NCI-H1092 (cell line): ENCODE measurements at regions not wholly inside any gene's neighbourhood (a gene's known extent, or its start where the extent isn't known, plus 50 kb on each side); places are given as distances from the start of the nearest gene placed in this dataset.

Source experiments
- DNase-seq: peaks from one replicate; lab custom pipeline; 2025; lab: John Stamatoyannopoulos, UW

- no peak for DNase-seq
Measured at GRCh38 chr1:165025805-165026204, 330.7 kb downstream of the LMX1A start.

GRCh38 chr1:165014753-165015152 is 341.8 kb downstream of the LMX1A start:
- DNase-seq = no peak

DNA sequence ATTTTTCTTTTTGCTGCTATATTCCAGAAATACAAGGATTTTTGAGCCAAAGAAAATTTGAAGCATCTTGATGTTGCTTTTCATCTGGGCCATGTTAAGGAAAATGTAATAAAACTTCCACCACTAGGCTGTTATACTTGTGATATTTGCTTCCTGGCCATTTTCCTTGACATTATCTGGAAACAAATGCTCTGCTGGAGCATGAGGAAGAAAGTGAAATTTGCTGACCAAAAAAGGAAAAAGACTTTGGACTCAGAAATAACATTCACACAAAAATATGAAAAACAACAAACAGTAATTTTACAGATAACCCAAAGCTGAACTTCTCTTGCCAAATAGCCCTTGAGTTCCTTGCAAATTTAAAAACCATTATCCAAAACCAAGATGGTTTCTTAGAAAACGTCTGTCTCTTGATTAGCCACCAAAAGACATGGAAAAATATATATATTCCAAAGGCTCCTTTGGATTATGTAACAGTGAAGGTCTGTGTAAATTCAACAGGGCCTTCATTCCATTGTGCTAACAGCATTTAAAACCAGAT is 344.5 kb downstream of the LMX1A start:
- DNase-seq = no peak

- DNase-seq = no peak
Measured at GRCh38 chr1:165011186-165011585, 345.3 kb downstream of the LMX1A start.

GRCh38 chr1:165010418-165011070 is 346.0 kb downstream of the LMX1A start:
- DNase-seq = no peak

- no peak for DNase-seq
Measured at GRCh38 chr1:165006831-165007230, 349.7 kb downstream of the LMX1A start.

GRCh38 chr1:164999146-164999545 is 357.4 kb downstream of the LMX1A start:
- DNase-seq = no peak

DNA sequence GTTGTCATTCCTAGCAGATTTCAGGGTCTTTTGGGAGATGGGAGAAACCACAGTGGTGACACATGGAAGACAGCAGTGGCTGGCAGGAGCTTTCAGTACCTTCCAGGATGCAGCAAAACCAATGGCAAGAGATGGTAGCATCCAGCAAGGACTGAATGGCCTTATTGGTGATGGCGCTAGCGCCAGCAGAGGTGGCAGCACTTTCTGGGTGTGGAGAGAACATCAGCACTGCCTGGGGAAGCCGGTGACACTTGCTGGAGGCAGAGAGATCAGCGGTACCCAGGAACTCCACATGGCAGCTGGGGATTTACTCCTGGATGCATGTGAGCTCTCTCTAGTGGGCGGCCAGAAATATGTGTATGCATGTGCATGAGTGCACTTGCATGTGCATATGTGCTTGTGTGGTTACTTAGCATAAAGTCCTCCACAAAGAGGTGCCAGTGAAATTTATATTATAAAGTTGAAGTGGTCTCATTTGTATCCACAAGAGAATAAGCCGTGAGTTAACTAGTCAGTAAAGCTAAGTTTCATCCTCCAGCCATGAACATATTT is 364.7 kb downstream of the LMX1A start:
- no peak for DNase-seq

DNA sequence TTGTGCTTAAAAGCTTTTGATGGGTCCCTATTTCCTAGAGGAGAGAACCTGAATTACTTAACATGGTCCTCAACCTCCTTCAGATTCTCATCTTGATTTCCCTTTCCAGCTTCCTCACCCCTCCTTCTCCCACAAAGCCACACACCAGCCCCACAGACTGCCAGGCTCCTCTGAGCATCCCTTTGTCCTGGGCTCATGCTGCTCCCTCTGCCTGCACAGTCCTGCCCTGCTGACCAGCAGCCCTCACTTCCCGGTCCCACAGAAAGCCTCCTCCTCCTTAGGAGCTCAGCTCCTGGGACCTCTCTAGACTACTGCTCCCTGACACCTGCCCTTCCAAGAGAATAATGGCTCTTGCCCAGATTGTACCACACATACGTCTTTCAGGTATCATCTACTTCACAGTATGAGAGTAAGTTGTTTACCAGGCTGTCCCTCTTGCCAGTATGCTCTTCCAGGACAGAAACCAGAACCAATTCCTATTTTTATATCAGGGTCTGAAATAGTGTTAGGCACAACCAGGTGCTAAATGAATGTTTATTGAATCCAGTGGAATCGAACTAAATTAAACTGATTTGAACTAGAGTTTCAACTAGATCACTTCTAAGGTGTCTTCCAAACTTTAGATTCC is 373.4 kb downstream of the LMX1A start:
- DNase-seq = no peak

DNA sequence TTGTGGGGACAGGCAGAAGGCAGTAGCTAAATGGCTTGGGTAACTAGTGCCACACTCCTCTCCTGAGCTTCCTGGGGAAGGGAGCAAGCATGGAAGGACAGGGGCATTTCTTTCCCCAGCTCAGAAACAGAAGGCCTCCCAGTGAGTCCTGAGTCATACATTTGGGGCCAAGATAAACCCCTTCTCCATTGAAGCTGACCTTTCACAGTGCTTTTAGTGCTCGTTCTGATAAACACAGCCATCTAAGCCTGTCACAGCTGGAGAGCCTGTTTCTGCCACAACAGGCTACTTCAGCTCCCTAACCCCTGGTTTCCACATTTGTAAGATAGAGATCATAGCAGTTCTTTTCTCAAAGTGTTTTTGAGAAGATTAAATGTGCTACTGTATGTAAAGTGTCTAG is 374.0 kb downstream of the LMX1A start:
- no peak for DNase-seq

- DNase-seq = no peak
Measured at GRCh38 chr1:164977561-164977960, 379.0 kb downstream of the LMX1A start.

DNA sequence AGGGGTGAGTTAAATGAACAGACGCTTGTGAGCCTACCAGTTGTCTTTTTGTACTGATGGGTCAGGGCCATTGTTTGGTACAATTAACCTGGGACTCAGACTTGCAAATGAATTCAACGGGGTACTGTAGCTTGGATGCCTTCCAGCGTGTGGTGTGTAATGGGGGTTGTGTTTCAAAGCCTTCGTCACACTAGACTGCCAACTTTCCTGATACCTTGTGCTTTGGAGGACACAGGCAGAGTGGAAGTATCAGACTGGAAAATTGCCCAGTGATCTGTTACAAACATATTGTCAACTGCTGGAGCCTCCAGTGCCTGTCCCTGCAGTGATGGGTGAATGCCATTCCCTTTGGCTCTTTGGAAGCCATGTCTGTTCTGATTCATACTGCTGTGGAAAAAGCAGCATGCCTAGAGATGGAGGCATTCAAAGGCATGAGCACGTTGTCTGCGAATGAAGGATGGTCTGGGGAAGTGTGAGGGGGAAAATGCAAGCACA is 384.5 kb downstream of the LMX1A start:
- DNase-seq = peak; percentile 39

DNA sequence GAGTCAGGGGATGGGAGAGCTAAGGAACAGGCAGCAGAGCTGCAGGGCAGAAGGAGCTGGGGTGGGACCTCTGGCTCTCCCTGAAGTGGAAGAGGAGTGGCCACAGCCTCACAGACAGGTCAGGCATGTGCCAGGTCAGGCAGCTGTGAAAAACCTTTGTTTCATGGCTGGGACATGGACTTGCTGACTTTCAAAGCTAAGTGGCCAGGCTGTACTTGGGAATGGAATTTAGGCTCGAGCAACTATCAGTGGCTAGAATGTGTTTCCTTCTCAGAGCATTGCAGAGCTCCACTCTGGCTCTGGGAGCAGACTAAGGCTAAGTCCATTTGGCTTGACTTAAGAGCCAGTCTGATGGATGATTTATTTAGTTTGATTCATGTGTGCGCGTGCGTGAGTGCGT is 385.1 kb downstream of the LMX1A start:
- DNase-seq = no peak

DNA sequence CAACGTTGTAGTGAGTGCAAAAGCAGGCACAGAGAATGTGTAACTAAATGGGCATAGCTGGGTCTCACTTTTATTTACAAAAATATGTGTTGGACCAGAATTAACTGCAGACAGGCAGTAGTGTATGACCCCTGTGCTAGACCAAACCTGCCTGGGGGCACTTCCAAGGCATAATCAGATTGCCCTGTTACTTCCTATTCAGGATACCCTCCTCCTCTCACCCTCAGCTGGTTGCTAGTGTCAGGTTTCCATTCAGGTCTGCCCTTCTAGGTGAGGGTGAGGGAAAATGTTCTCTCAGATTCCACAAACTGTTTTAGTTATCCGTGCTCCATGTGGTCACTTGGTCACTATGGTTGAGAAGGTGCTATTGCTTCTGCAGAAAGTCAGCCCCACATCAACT is 387.3 kb downstream of the LMX1A start:
- no peak for DNase-seq

DNA sequence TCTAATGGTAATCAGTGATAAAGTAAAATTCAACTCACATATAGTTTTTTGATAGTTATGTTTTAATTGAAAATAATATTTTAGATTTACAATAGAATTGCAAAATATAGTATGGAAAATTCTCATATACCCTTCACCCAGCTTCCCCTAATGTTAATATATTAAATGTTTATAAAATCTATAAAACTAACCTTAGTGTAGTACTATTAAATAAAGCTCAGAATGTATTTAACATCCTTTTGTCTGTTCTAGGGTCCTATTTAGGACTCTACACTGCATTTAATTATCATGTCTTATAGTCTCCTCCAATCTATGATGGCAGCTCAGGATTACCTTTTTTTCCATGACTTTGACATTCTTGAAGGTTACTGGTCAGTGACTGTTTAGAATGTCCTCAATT is 389.2 kb downstream of the LMX1A start:
- no peak for DNase-seq

- DNase-seq = no peak
Measured at GRCh38 chr1:164961715-164962114, 394.8 kb downstream of the LMX1A start.

DNA sequence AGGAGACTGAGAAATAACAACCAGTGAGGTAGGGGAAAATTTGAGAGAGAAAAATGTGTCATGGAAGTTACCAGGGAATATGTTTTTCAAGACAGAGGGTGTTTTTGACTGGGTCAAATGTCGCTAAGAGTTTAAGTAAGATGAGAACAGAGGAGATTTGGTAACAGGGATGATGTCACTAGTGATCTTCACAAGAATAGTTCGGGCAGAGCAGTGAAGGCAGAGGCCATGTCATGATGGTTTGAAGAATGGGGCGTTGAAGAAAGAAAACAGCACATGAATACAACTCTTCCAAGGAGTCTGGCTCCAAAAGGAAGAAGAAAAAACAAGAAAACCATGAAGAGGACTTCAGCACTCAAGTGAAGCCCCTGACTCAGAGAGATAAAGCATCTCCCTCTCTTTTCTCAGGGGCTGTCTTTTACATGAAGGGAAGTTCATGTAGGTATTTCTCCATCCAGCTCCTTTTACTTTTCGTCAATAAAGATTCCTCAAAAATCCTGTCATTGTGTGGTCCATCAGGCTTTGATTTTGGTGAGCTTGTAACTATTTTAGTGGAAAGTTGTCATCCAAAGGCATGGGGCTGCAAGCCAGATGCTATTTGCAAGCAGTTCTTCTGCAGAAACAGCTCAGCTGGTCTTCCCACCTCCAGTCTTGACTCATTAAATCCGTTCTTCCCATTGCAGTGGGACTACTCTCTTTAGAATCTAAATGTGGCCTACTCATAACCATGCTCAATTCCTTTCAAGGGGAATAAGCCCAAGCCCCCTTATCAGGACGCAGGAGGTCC is 397.3 kb downstream of the LMX1A start:
- no peak for DNase-seq

DNA sequence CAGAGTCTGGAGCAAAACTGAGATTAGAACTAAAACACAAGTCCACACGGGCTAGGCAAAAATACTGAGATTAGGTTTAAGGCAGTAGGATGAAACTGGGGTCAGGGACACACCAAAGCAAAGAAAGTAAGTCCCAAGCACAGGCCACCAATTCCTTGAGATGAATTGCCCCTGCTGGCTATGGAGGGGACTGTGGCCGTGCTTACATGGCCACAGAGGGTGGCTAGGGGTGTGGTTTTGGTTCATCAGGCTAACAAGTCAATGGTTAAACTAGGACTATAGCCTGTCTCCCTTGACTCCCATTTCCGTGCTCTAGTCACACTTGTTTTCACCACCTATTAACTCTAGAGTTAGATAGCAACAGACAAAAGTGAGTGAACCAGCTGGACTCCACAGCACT is 394.8 kb downstream of the PBX1 start:
- no peak for DNase-seq

DNA sequence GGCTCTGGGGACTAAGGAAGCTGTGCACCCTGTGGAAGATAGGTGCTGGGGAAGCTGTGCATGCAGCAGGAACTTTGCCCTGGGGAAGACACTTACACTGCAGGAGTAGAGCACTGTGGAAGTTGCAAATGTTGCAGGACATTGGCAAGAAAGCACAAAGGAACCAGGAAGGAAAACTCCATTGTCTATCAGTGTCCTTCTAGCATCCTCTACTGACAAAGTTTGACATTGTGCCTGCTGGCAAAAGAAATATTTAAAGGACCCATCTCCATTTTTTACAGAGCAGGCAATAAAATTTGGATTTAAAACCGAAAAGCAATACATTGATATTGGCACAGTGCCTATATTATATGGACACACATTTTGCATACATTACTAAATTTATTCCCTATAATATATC is 394.1 kb downstream of the PBX1 start:
- DNase-seq = no peak

GRCh38 chr1:164951508-164951907 is 392.5 kb downstream of the PBX1 start:
- no peak for DNase-seq

GRCh38 chr1:164950541-164950986 is 391.6 kb downstream of the PBX1 start:
- no peak for DNase-seq

GRCh38 chr1:164949771-164950471 is 390.9 kb downstream of the PBX1 start:
- no peak for DNase-seq
